OCI-LY1 (cell line): ENCODE measurements at regions not wholly inside any gene's neighbourhood (a gene's known extent, or its start where the extent isn't known, plus 50 kb on each side); places are given as distances from the start of the nearest gene placed in this dataset.

ENCODE experiments used
- EZH2 ChIP-seq: fragments of 200-600 bp; sonication (generic), shearing (Covaris generic); IDR thresholded peaks from 2 replicates; pipeline ENCODE4 v1.8.0; 2017; ENCODE audit warnings: borderline replicate concordance, mixed run types, mild to moderate bottlenecking, antibody characterized with exemption, low read length, moderate library complexity, mixed read lengths
- TF ChIP-seq, protein P1 (sequence below): fragments of 200-600 bp; sonication (generic), shearing (Covaris generic); IDR thresholded peaks from 2 replicates; pipeline ENCODE4 v1.5.1; 2017; ENCODE audit warnings: mild to moderate bottlenecking, antibody characterized with exemption, low read length, moderate library complexity, mixed read lengths

DNA sequence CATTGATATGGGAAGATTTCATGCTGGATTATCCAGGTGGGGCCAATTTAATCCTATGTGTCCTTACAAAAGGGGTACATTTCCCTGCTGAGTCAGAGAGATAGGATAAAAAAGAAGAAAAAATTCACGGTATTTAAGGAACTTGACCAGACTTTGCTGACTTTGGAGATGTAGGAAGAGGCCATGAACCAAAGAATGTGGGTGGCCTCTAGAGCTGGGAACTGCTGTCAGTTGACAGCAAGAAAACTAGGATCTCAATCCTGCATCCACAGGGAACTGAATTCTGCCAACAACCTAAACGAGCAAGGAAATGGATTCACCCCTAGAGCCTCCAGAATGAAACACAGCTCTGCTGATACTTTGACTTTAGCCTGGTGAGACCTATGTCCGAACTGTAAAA is 148.1 kb upstream of the SLC24A5 start:
- TF ChIP-seq, protein P1, sequence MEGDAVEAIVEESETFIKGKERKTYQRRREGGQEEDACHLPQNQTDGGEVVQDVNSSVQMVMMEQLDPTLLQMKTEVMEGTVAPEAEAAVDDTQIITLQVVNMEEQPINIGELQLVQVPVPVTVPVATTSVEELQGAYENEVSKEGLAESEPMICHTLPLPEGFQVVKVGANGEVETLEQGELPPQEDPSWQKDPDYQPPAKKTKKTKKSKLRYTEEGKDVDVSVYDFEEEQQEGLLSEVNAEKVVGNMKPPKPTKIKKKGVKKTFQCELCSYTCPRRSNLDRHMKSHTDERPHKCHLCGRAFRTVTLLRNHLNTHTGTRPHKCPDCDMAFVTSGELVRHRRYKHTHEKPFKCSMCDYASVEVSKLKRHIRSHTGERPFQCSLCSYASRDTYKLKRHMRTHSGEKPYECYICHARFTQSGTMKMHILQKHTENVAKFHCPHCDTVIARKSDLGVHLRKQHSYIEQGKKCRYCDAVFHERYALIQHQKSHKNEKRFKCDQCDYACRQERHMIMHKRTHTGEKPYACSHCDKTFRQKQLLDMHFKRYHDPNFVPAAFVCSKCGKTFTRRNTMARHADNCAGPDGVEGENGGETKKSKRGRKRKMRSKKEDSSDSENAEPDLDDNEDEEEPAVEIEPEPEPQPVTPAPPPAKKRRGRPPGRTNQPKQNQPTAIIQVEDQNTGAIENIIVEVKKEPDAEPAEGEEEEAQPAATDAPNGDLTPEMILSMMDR = no peak
- no peak for TF ChIP-seq EZH2
